ENCODE measurements at regions not wholly inside any gene's neighbourhood (a gene's known extent, or its start where the extent isn't known, plus 50 kb on each side); places are given as distances from the start of the nearest gene placed in this dataset.

- no peaks in the 10 kb centered on the region for H3K36me3 ChIP-seq (ENCODE audit: control insufficient read depth, insufficient read depth, low read length)
- H3K4me1 ChIP-seq (ENCODE audit: control insufficient read depth, insufficient read depth, low read length), result no peaks in the 10 kb centered on the region
- H3K27me3 ChIP-seq (ENCODE audit: control insufficient read depth, insufficient read depth, low read length), result no peaks in the 10 kb centered on the region
- WGBS (ENCODE audit: insufficient coverage, low lambda C conversion rate), result no CpG with 5 or more reads among the region's 3 CpGs
- no peaks in the 10 kb centered on the region for H3K9me3 ChIP-seq (ENCODE audit: control insufficient read depth, low read depth, low read length)
- DNase-seq, result no peak
- H3K4me3 ChIP-seq (ENCODE audit: low read length), result no peak overlapping the region
- H3K27ac ChIP-seq (ENCODE audit: low read length), result no peak overlapping the region
Measured at GRCh38 chr5:167147879-167148278, 1143.6 kb upstream of the WWC1 start.

GRCh38 chr5:167150661-167151060 is 1140.8 kb upstream of the WWC1 start:
- DNase-seq, result no peak
- Histone ChIP-seq H3K27ac (ENCODE audit: low read length) (no peak overlapping the region), H3K36me3 (ENCODE audit: control insufficient read depth, insufficient read depth, low read length) (no peaks in the 10 kb centered on the region), H3K4me3 (ENCODE audit: low read length) (no peak overlapping the region), H3K4me1 (ENCODE audit: control insufficient read depth, insufficient read depth, low read length) (no peaks in the 10 kb centered on the region), H3K9me3 (ENCODE audit: control insufficient read depth, low read depth, low read length) (no peaks in the 10 kb centered on the region), H3K27me3 (ENCODE audit: control insufficient read depth, insufficient read depth, low read length) (no peaks in the 10 kb centered on the region)

GRCh38 chr5:167152561-167152960 is 1138.9 kb upstream of the WWC1 start:
- DNase-seq, result no peak
- H3K4me3 ChIP-seq (ENCODE audit: low read length), result no peak overlapping the region
- H3K27me3 ChIP-seq (ENCODE audit: control insufficient read depth, insufficient read depth, low read length), result no peaks in the 10 kb centered on the region
- H3K4me1 ChIP-seq (ENCODE audit: control insufficient read depth, insufficient read depth, low read length), result no peaks in the 10 kb centered on the region
- WGBS (ENCODE audit: insufficient coverage, low lambda C conversion rate), result 100% methylated on average over 2 of the region's 3 CpGs
- no peaks in the 10 kb centered on the region for H3K9me3 ChIP-seq (ENCODE audit: control insufficient read depth, low read depth, low read length)
- no peaks in the 10 kb centered on the region for H3K36me3 ChIP-seq (ENCODE audit: control insufficient read depth, insufficient read depth, low read length)
- no peak overlapping the region for H3K27ac ChIP-seq (ENCODE audit: low read length)

- WGBS (ENCODE audit: insufficient coverage, low lambda C conversion rate), result 50% methylated on average over 1 of the region's 21 CpGs
- H3K4me3 ChIP-seq (ENCODE audit: low read length), result no peak overlapping the region
- H3K27me3 ChIP-seq (ENCODE audit: control insufficient read depth, insufficient read depth, low read length), result no peaks in the 10 kb centered on the region
- H3K4me1 ChIP-seq (ENCODE audit: control insufficient read depth, insufficient read depth, low read length), result no peaks in the 10 kb centered on the region
- no peaks in the 10 kb centered on the region for H3K36me3 ChIP-seq (ENCODE audit: control insufficient read depth, insufficient read depth, low read length)
- no peaks in the 10 kb centered on the region for H3K9me3 ChIP-seq (ENCODE audit: control insufficient read depth, low read depth, low read length)
- DNase-seq, result no peak
- H3K27ac ChIP-seq (ENCODE audit: low read length), result no peak overlapping the region
Measured at GRCh38 chr5:167155387-167156005, 1135.9 kb upstream of the WWC1 start.

- Histone ChIP-seq H3K27ac (ENCODE audit: low read length) (no peak overlapping the region), H3K9me3 (ENCODE audit: control insufficient read depth, low read depth, low read length) (no peaks in the 10 kb centered on the region), H3K27me3 (ENCODE audit: control insufficient read depth, insufficient read depth, low read length) (no peaks in the 10 kb centered on the region), H3K4me3 (ENCODE audit: low read length) (no peak overlapping the region), H3K4me1 (ENCODE audit: control insufficient read depth, insufficient read depth, low read length) (no peaks in the 10 kb centered on the region), H3K36me3 (ENCODE audit: control insufficient read depth, insufficient read depth, low read length) (no peaks in the 10 kb centered on the region)
- DNase-seq, result no peak
- WGBS (ENCODE audit: insufficient coverage, low lambda C conversion rate), result no CpG with 5 or more reads among the region's 6 CpGs
Measured at GRCh38 chr5:167156446-167156845, 1135.0 kb upstream of the WWC1 start.

GRCh38 chr5:167158588-167158987 is 1132.9 kb upstream of the WWC1 start:
- no peaks in the 10 kb centered on the region for H3K4me1 ChIP-seq (ENCODE audit: control insufficient read depth, insufficient read depth, low read length)
- no peaks in the 10 kb centered on the region for H3K36me3 ChIP-seq (ENCODE audit: control insufficient read depth, insufficient read depth, low read length)
- H3K9me3 ChIP-seq (ENCODE audit: control insufficient read depth, low read depth, low read length), result no peaks in the 10 kb centered on the region
- no peak for DNase-seq
- no peaks in the 10 kb centered on the region for H3K27me3 ChIP-seq (ENCODE audit: control insufficient read depth, insufficient read depth, low read length)
- no peak overlapping the region for H3K4me3 ChIP-seq (ENCODE audit: low read length)
- no peak overlapping the region for H3K27ac ChIP-seq (ENCODE audit: low read length)

- Histone ChIP-seq H3K27ac (ENCODE audit: low read length) (no peak overlapping the region), H3K4me1 (ENCODE audit: control insufficient read depth, insufficient read depth, low read length) (no peaks in the 10 kb centered on the region), H3K4me3 (ENCODE audit: low read length) (no peak overlapping the region), H3K27me3 (ENCODE audit: control insufficient read depth, insufficient read depth, low read length) (no peaks in the 10 kb centered on the region), H3K36me3 (ENCODE audit: control insufficient read depth, insufficient read depth, low read length) (no peaks in the 10 kb centered on the region), H3K9me3 (ENCODE audit: control insufficient read depth, low read depth, low read length) (no peaks in the 10 kb centered on the region)
- no peak for DNase-seq
- WGBS (ENCODE audit: insufficient coverage, low lambda C conversion rate), result 94% methylated on average over 4 of the region's 4 CpGs
Measured at GRCh38 chr5:167160388-167160787, 1131.1 kb upstream of the WWC1 start.

- H3K27ac ChIP-seq (ENCODE audit: low read length), result no peak overlapping the region
- DNase-seq, result no peak
- no peaks in the 10 kb centered on the region for H3K27me3 ChIP-seq (ENCODE audit: control insufficient read depth, insufficient read depth, low read length)
- no peaks in the 10 kb centered on the region for H3K4me1 ChIP-seq (ENCODE audit: control insufficient read depth, insufficient read depth, low read length)
- H3K4me3 ChIP-seq (ENCODE audit: low read length), result no peak overlapping the region
- WGBS (ENCODE audit: insufficient coverage, low lambda C conversion rate), result no CpG with 5 or more reads among the region's 2 CpGs
- no peaks in the 10 kb centered on the region for H3K36me3 ChIP-seq (ENCODE audit: control insufficient read depth, insufficient read depth, low read length)
- H3K9me3 ChIP-seq (ENCODE audit: control insufficient read depth, low read depth, low read length), result no peaks in the 10 kb centered on the region
Measured at GRCh38 chr5:167166696-167167095, 1124.7 kb upstream of the WWC1 start.

- H3K4me1 ChIP-seq (ENCODE audit: control insufficient read depth, insufficient read depth, low read length), result no peaks in the 10 kb centered on the region
- H3K27me3 ChIP-seq (ENCODE audit: control insufficient read depth, insufficient read depth, low read length), result no peaks in the 10 kb centered on the region
- 65% methylated on average over 5 of the region's 8 CpGs for WGBS (ENCODE audit: insufficient coverage, low lambda C conversion rate)
- H3K27ac ChIP-seq (ENCODE audit: low read length), result no peak overlapping the region
- DNase-seq, result no peak
- no peaks in the 10 kb centered on the region for H3K9me3 ChIP-seq (ENCODE audit: control insufficient read depth, low read depth, low read length)
- H3K36me3 ChIP-seq (ENCODE audit: control insufficient read depth, insufficient read depth, low read length), result no peaks in the 10 kb centered on the region
- H3K4me3 ChIP-seq (ENCODE audit: low read length), result no peak overlapping the region
Measured at GRCh38 chr5:167167191-167167795, 1124.2 kb upstream of the WWC1 start.

GRCh38 chr5:167168971-167169370 is 1122.5 kb upstream of the WWC1 start:
- no peak for DNase-seq
- 37% methylated on average over 2 of the region's 6 CpGs for WGBS (ENCODE audit: insufficient coverage, low lambda C conversion rate)
- H3K4me1 ChIP-seq (ENCODE audit: control insufficient read depth, insufficient read depth, low read length), result no peaks in the 10 kb centered on the region
- no peak overlapping the region for H3K27ac ChIP-seq (ENCODE audit: low read length)
- no peaks in the 10 kb centered on the region for H3K36me3 ChIP-seq (ENCODE audit: control insufficient read depth, insufficient read depth, low read length)
- H3K27me3 ChIP-seq (ENCODE audit: control insufficient read depth, insufficient read depth, low read length), result no peaks in the 10 kb centered on the region
- no peaks in the 10 kb centered on the region for H3K9me3 ChIP-seq (ENCODE audit: control insufficient read depth, low read depth, low read length)
- no peak overlapping the region for H3K4me3 ChIP-seq (ENCODE audit: low read length)

- H3K9me3 ChIP-seq (ENCODE audit: control insufficient read depth, low read depth, low read length), result no peaks in the 10 kb centered on the region
Measured at GRCh38 chr5:167171056-167171455, 1120.4 kb upstream of the WWC1 start.

More at GRCh38 chr5:167171056-167171455, 1120.4 kb upstream of the WWC1 start:
- Histone ChIP-seq H3K27ac (ENCODE audit: low read length) (no peak overlapping the region), H3K4me3 (ENCODE audit: low read length) (no peak overlapping the region), H3K36me3 (ENCODE audit: control insufficient read depth, insufficient read depth, low read length) (no peaks in the 10 kb centered on the region), H3K27me3 (ENCODE audit: control insufficient read depth, insufficient read depth, low read length) (no peaks in the 10 kb centered on the region), H3K4me1 (ENCODE audit: control insufficient read depth, insufficient read depth, low read length) (no peaks in the 10 kb centered on the region)
- 73% methylated on average over 3 of the region's 3 CpGs for WGBS (ENCODE audit: insufficient coverage, low lambda C conversion rate)
- DNase-seq, result no peak
